ENCODE measurements at regions not wholly inside any gene's neighbourhood (a gene's known extent, or its start where the extent isn't known, plus 50 kb on each side); places are given as distances from the start of the nearest gene placed in this dataset.

- no peak for TF ChIP-seq CTCF (IDR thresholded peaks at IDR 0.05; ENCODE audit: borderline replicate concordance, extremely low read depth, low read length, poor library complexity, severe bottlenecking)
- TF ChIP-seq EZH2 (IDR thresholded peaks at IDR 0.05; ENCODE audit: borderline replicate concordance, low read depth, low read length, severe bottlenecking), result no peak
Measured at GRCh38 chr2:78718473-78718872, 307.0 kb upstream of the REG3G start.

Measured in DND-41 (cell line).